IMR-90 (cell line): ENCODE measurements at regions not wholly inside any gene's neighbourhood (a gene's known extent, or its start where the extent isn't known, plus 50 kb on each side); places are given as distances from the start of the nearest gene placed in this dataset.
"Not testable (repeated sequence)": the region's sequence is repeated elsewhere in the genome, so short reads cannot be mapped to it uniquely, and the experiment has no call there.

ENCODE experiments used
- ATAC-seq: fragments of 200-7000 bp; cut with Tn5 transposase; 2 replicates; pipeline ENCODE4 v1.9.1; 2020; ENCODE audit warnings: low read depth, mild to moderate bottlenecking, moderate library complexity
- BruUV-seq: library from RNA; stranded (reverse); fragments of 400-500 nt; replicated peaks from 2 replicates; lab custom pipeline; 2021; lab: Mats Ljungman, UMichigan
- CTCF ChIA-PET: fragments of 300-600 bp; formaldehyde crosslinking; extraction: SDS; loops from one replicate; lab custom pipeline; 2021; ENCODE audit warnings: antibody characterized with exemption; lab: Yijun Ruan, JAX
- POLR2A ChIA-PET: fragments of 300-600 bp; sonication (Branson Sonifier 250); formaldehyde crosslinking; loops from one replicate; lab custom pipeline; 2022; ENCODE audit warnings: antibody characterized with exemption; ENCODE audit not compliant: unreplicated experiment; lab: Charles Lee
- DNase-seq: peaks from one replicate; pipeline ENCODE4 v3.0.0; 2013
- H2AFZ ChIP-seq: replicated peaks from 2 replicates; pipeline ENCODE3; 2013; ENCODE audit warnings: low read length, mild to moderate bottlenecking; ENCODE audit not compliant: poor library complexity
- H2AK5ac ChIP-seq: 2 replicates; pipeline ENCODE4 v1.6.1; 2013; ENCODE audit warnings: low read depth, low read length, inconsistent platforms
- H2AK9ac ChIP-seq: replicated peaks from 2 replicates; pipeline ENCODE3; 2013; ENCODE audit warnings: mild to moderate bottlenecking, low read depth, low read length, moderate library complexity; ENCODE audit not compliant: poor library complexity
- H2BK120ac ChIP-seq: 2 replicates; pipeline ENCODE4 v1.6.1; 2013; ENCODE audit warnings: low read depth, low read length, inconsistent platforms
- H2BK15ac ChIP-seq: 3 replicates; pipeline ENCODE4 v1.6.1; 2013; ENCODE audit warnings: low read depth, low read length, inconsistent platforms
- H2BK20ac ChIP-seq: 2 replicates; pipeline ENCODE4 v1.6.1; 2013; ENCODE audit warnings: low read depth, mild to moderate bottlenecking, inconsistent platforms, low read length, moderate library complexity
- H2BK5ac ChIP-seq: 2 replicates; pipeline ENCODE4 v1.6.1; 2013; ENCODE audit warnings: mild to moderate bottlenecking, low read depth, low read length, inconsistent platforms; ENCODE audit not compliant: poor library complexity, severe bottlenecking
- H3K14ac ChIP-seq: replicated peaks from 2 replicates; pipeline ENCODE4 v1.6.1; 2013; ENCODE audit warnings: low read depth, low read length, inconsistent platforms
- H3K18ac ChIP-seq: 2 replicates; pipeline ENCODE4 v1.6.1; 2013; ENCODE audit warnings: low read depth, low read length, control low read depth
- H3K23ac ChIP-seq: 2 replicates; pipeline ENCODE4 v1.6.1; 2013; ENCODE audit warnings: low read depth, low read length, inconsistent platforms
- H3K27ac ChIP-seq: 2 replicates; pipeline ENCODE4 v1.5.1; 2013; ENCODE audit warnings: mild to moderate bottlenecking, control low read depth, low read length; ENCODE audit not compliant: insufficient read depth
- H3K27me3 ChIP-seq: 2 replicates; pipeline ENCODE4 v1.6.1; 2013; ENCODE audit warnings: low read length; ENCODE audit not compliant: control insufficient read depth, insufficient read depth
- H3K36me3 ChIP-seq: 2 replicates; pipeline ENCODE4 v1.6.1; 2013; ENCODE audit warnings: low read length, mixed read lengths; ENCODE audit not compliant: control insufficient read depth, insufficient read depth
- H3K4ac ChIP-seq: 2 replicates; pipeline ENCODE4 v1.6.1; 2013; ENCODE audit warnings: low read depth, low read length, inconsistent platforms
- H3K4me1 ChIP-seq: 2 replicates; pipeline ENCODE4 v1.6.1; 2013; ENCODE audit warnings: low read length, mixed read lengths; ENCODE audit not compliant: control insufficient read depth, insufficient read depth
- H3K4me2 ChIP-seq: 2 replicates; pipeline ENCODE4 v1.6.1; 2013; ENCODE audit warnings: low read depth, mild to moderate bottlenecking, control low read depth, low read length, moderate library complexity
- H3K4me3 ChIP-seq: 2 replicates; pipeline ENCODE4 v1.5.1; 2013; ENCODE audit warnings: low read depth, mild to moderate bottlenecking, control low read depth, low read length, moderate library complexity; ENCODE audit not compliant: insufficient read depth
- H3K56ac ChIP-seq: 2 replicates; pipeline ENCODE4 v1.6.1; 2013; ENCODE audit warnings: low read length, inconsistent platforms; ENCODE audit not compliant: insufficient read depth; ENCODE audit errors: extremely low read depth
- H3K79me1 ChIP-seq, 2 experiments: 2 replicates each; pipeline ENCODE4 v1.6.1; 2013; ENCODE audit warnings: low read length in 2 of 2, inconsistent platforms in 1 of 2, low read depth in 1 of 2
- H3K9ac ChIP-seq: 2 replicates; pipeline ENCODE4 v1.6.1; 2013; ENCODE audit warnings: low read depth, low read length, control low read depth
- H3K9me1 ChIP-seq: 2 replicates; pipeline ENCODE4 v1.6.1; 2013; ENCODE audit warnings: low read length, inconsistent platforms; ENCODE audit not compliant: insufficient read depth
- H3K9me3 ChIP-seq: 2 replicates; pipeline ENCODE4 v1.6.1; 2013; ENCODE audit warnings: low read length; ENCODE audit not compliant: control insufficient read depth, insufficient read depth
- H4K20me1 ChIP-seq: 2 replicates; pipeline ENCODE4 v1.6.1; 2013; ENCODE audit warnings: low read length, inconsistent platforms; ENCODE audit not compliant: insufficient read depth
- H4K5ac ChIP-seq: 2 replicates; pipeline ENCODE4 v1.6.1; 2013; ENCODE audit warnings: mild to moderate bottlenecking, low read depth, low read length, control low read depth
- H4K8ac ChIP-seq, 2 experiments: 2 replicates each; pipeline ENCODE4 v1.6.1; 2013; ENCODE audit warnings: low read depth in 2 of 2, low read length in 2 of 2, control low read depth in 1 of 2, inconsistent platforms in 1 of 2
- H4K91ac ChIP-seq: 2 replicates; pipeline ENCODE4 v1.6.1; 2013; ENCODE audit warnings: low read depth, low read length, inconsistent platforms; ENCODE audit not compliant: insufficient read depth
- CEBPB ChIP-seq: IDR thresholded peaks from 2 replicates; pipeline ENCODE4 v1.6.1; 2012; ENCODE audit warnings: low read depth, low read length, improper control_type of control experiment
- RCOR1 ChIP-seq: IDR thresholded peaks from 2 replicates; pipeline ENCODE4 v1.6.1; 2012; ENCODE audit warnings: mild to moderate bottlenecking, low read length, improper control_type of control experiment; ENCODE audit not compliant: insufficient replicate concordance
- WGBS, 2 experiments: methylation state at CpG; one replicate each; pipeline versions ENCODE4 v1.1.5 to v1.1.7; 2013; ENCODE audit warnings: missing lambda C conversion rate in 2 of 2; ENCODE audit not compliant: insufficient read length in 1 of 2; ENCODE audit errors: extremely low coverage in 2 of 2; 5-methylcytosine and 5-hydroxymethylcytosine counted together
- dilution Hi-C: fragments of 300-500 bp; cut with HindIII; formaldehyde crosslinking; loops from one replicate; pipeline ENCODE4 v1.14.3; 2018; ENCODE audit warnings: low sequenced_read_pairs; ENCODE audit not compliant: unreplicated experiment
- in situ Hi-C: fragments of 300-500 bp; cut with MboI; formaldehyde crosslinking; loops from 3 replicates; pipeline ENCODE4 v1.14.3; 2019; ENCODE audit warnings: low sequenced_read_pairs, inconsistent platforms, mixed read lengths
- intact Hi-C: fragments of 100-400 bp; cut with micrococcal nuclease; formaldehyde crosslinking; loops from 2 replicates; pipeline ENCODE4 v1.10.0; 2022

- WGBS, 2 experiments, result no CpG with 5 or more reads among the region's 1 CpG
- dilution Hi-C loops, result no loop called here
Measured at GRCh38 chr4:170884969-170885570, 795.3 kb upstream of the AADAT start.

GRCh38 chr4:170881646-170882045 is 791.9 kb upstream of the AADAT start:
- not testable (repeated sequence) for H3K79me1 ChIP-seq, H3K18ac ChIP-seq

More at GRCh38 chr4:170884969-170885570, 795.3 kb upstream of the AADAT start:
- POLR2A ChIA-PET, result no interaction called here
- no peak overlapping the region for H4K8ac ChIP-seq
- no peak overlapping the region for H2BK15ac ChIP-seq
- H3K9me3 ChIP-seq, result peaks cover 3% of the 10 kb centered on the region; the same call in 1 of the 2 replicates
- no peak overlapping the region for H3K23ac ChIP-seq
- H3K79me1 ChIP-seq, result no peaks in the 10 kb centered on the region
- H3K18ac ChIP-seq, result no peak overlapping the region
- H3K36me3 ChIP-seq, result no peaks in the 10 kb centered on the region
- H2BK20ac ChIP-seq, result no peak overlapping the region
- no peak overlapping the region for H3K9ac ChIP-seq
- intact Hi-C loops (no loop called here), in situ Hi-C loops (no loop called here)
- DNase-seq (no peak), ATAC-seq (no peak)
- H3K4ac ChIP-seq, result no peak overlapping the region
- H2BK120ac ChIP-seq, result no peak overlapping the region
- H3K56ac ChIP-seq, result no peak overlapping the region
- H3K4me3 ChIP-seq, result no peak overlapping the region
- no peak overlapping the region for H2AFZ ChIP-seq
- TF ChIP-seq CEBPB, result peak; percentile 68
- no peak for TF ChIP-seq RCOR1
- no peaks in the 10 kb centered on the region for H3K4me1 ChIP-seq
- no peak overlapping the region for H4K91ac ChIP-seq
- H2AK5ac ChIP-seq, result no peak overlapping the region
- no peak overlapping the region for H3K4me2 ChIP-seq
- no peaks in the 10 kb centered on the region for H4K20me1 ChIP-seq
- no TSS peak for BruUV-seq
- H3K27me3 ChIP-seq, result no peaks in the 10 kb centered on the region
- CTCF ChIA-PET, result no interaction called here
- no peaks in the 10 kb centered on the region for H3K9me1 ChIP-seq
- H2BK5ac ChIP-seq, result no peak overlapping the region
- no peak overlapping the region for H3K14ac ChIP-seq
- no peak overlapping the region for H2AK9ac ChIP-seq
- no peak overlapping the region for H4K5ac ChIP-seq
- no peak overlapping the region for H3K27ac ChIP-seq

More at GRCh38 chr4:170881646-170882045, 791.9 kb upstream of the AADAT start:
- H4K20me1 ChIP-seq, H2BK120ac ChIP-seq, H2BK5ac ChIP-seq, H2AK9ac ChIP-seq, H3K23ac ChIP-seq, CTCF ChIA-PET, in situ Hi-C loops, H4K8ac ChIP-seq, H3K27me3 ChIP-seq, H3K9ac ChIP-seq, H3K4me2 ChIP-seq, H2AK5ac ChIP-seq, H3K4me1 ChIP-seq, H2BK20ac ChIP-seq, H2BK15ac ChIP-seq, H3K9me3 ChIP-seq, H3K36me3 ChIP-seq, BruUV-seq, H3K14ac ChIP-seq, H3K27ac ChIP-seq, H4K91ac ChIP-seq, H3K4me3 ChIP-seq, H4K5ac ChIP-seq, H3K9me1 ChIP-seq, ATAC-seq, POLR2A ChIA-PET, intact Hi-C loops, dilution Hi-C loops, H3K56ac ChIP-seq, H2AFZ ChIP-seq, DNase-seq, H3K4ac ChIP-seq: not testable (repeated sequence)
